OCI-LY7 (cell line): ENCODE measurements at regions not wholly inside any gene's neighbourhood (a gene's known extent, or its start where the extent isn't known, plus 50 kb on each side); places are given as distances from the start of the nearest gene placed in this dataset.

ENCODE experiments used
- BruUV-seq: library from RNA; stranded (reverse); fragments of 400-500 nt; replicated peaks from 2 replicates; lab custom pipeline; 2021; lab: Mats Ljungman, UMichigan
- CTCF ChIA-PET: fragments of 300-600 bp; sonication (Branson Sonifier 250); formaldehyde crosslinking; loops from one replicate; lab custom pipeline; 2022; ENCODE audit warnings: antibody characterized with exemption; ENCODE audit not compliant: unreplicated experiment; lab: Charles Lee
- POLR2A ChIA-PET: fragments of 300-600 bp; sonication (Branson Sonifier 250); formaldehyde crosslinking; loops from one replicate; lab custom pipeline; 2022; ENCODE audit warnings: antibody characterized with exemption; lab: Charles Lee
- DNase-seq: peaks from one replicate; pipeline ENCODE4 v3.0.0-alpha.2; 2015; ENCODE audit warnings: low spot score
- H2AFZ ChIP-seq: fragments of 200-600 bp; sonication (generic), shearing (Covaris generic); 2 replicates; pipeline ENCODE4 v1.6.1; 2014; ENCODE audit warnings: mild to moderate bottlenecking, antibody characterized with exemption, low read length, moderate library complexity
- H3K27ac ChIP-seq: fragments of 200-600 bp; sonication (generic); 2 replicates; pipeline ENCODE4 v1.5.1; 2014; ENCODE audit warnings: mixed run types, low read depth, mild to moderate bottlenecking, moderate library complexity, low read length, inconsistent platforms; ENCODE audit not compliant: poor library complexity, severe bottlenecking
- H3K36me3 ChIP-seq: fragments of 200-600 bp; sonication (generic); 2 replicates; pipeline ENCODE4 v1.6.1; 2014; ENCODE audit warnings: mild to moderate bottlenecking, antibody characterized with exemption, low read length, moderate library complexity, mixed read lengths; ENCODE audit not compliant: insufficient read depth
- H3K4me1 ChIP-seq: fragments of 200-600 bp; sonication (generic); 2 replicates; pipeline ENCODE4 v1.5.1; 2014; ENCODE audit warnings: mild to moderate bottlenecking, low read length; ENCODE audit not compliant: insufficient read depth, poor library complexity, severe bottlenecking
- H3K4me2 ChIP-seq: fragments of 200-600 bp; sonication (generic); 2 replicates; pipeline ENCODE4 v1.6.1; 2014; ENCODE audit warnings: mild to moderate bottlenecking, low read length
- H3K4me3 ChIP-seq: fragments of 200-600 bp; sonication (generic); 2 replicates; pipeline ENCODE4 v1.5.1; 2014; ENCODE audit warnings: mild to moderate bottlenecking, low read depth, low read length; ENCODE audit not compliant: poor library complexity, severe bottlenecking
- H3K79me2 ChIP-seq: fragments of 200-600 bp; sonication (generic); 2 replicates; pipeline ENCODE4 v1.6.1; 2016; ENCODE audit warnings: low read depth, mild to moderate bottlenecking, low read length, moderate library complexity, mixed read lengths; ENCODE audit not compliant: insufficient read depth
- H3K9me2 ChIP-seq: fragments of 200-600 bp; sonication (generic); 2 replicates; pipeline ENCODE4 v1.6.1; 2016; ENCODE audit warnings: mild to moderate bottlenecking, low read length, mixed read lengths; ENCODE audit not compliant: insufficient read depth
- H3K9me3 ChIP-seq: fragments of 200-600 bp; sonication (generic); 2 replicates; pipeline ENCODE4 v1.6.1; 2014; ENCODE audit warnings: mild to moderate bottlenecking, mixed run types, low read length, mixed read lengths
- H4K20me1 ChIP-seq: fragments of 200-600 bp; sonication (generic); 2 replicates; pipeline ENCODE4 v1.6.1; 2014; ENCODE audit warnings: mild to moderate bottlenecking, antibody characterized with exemption, low read length, moderate library complexity, mixed read lengths; ENCODE audit not compliant: insufficient read depth
- CTCF ChIP-seq: fragments of 200-600 bp; sonication (generic); conservative IDR thresholded peaks from 2 replicates; pipeline ENCODE4 v1.5.1; 2014; ENCODE audit warnings: mild to moderate bottlenecking, antibody characterized with exemption, low read length, moderate library complexity, mixed read lengths
- EZH2phosphoT487 ChIP-seq: fragments of 200-600 bp; sonication (generic); IDR thresholded peaks from 2 replicates; pipeline ENCODE4 v1.6.1; 2018; ENCODE audit warnings: low read depth, borderline replicate concordance, mild to moderate bottlenecking, mixed run types, antibody characterized with exemption, low read length, moderate library complexity, mixed read lengths
- intact Hi-C: fragments of 100-400 bp; cut with micrococcal nuclease; formaldehyde crosslinking; loops from one replicate; pipeline ENCODE4 v1.10.0; 2022; ENCODE audit not compliant: unreplicated experiment

- Histone ChIP-seq H4K20me1 (no peaks in the 10 kb centered on the region), H2AFZ (no peak overlapping the region), H3K4me3 (no peak overlapping the region), H3K36me3 (no peaks in the 10 kb centered on the region), H3K27ac (no peak overlapping the region), H3K9me3 (no peaks in the 10 kb centered on the region), H3K4me1 (no peaks in the 10 kb centered on the region), H3K9me2 (no peaks in the 10 kb centered on the region), H3K4me2 (no peak overlapping the region), H3K79me2 (no peaks in the 10 kb centered on the region)
- no TSS peak for BruUV-seq
- ChIA-PET CTCF (no interaction called here), POLR2A (interaction anchor here (0.7 kb wide), 1 partner anchor 357 kb away, joined by 3 read pairs; no protein-coding TSS in a partner anchor)
- no peak for DNase-seq
- TF ChIP-seq CTCF (no peak), EZH2phosphoT487 (no peak)
- intact Hi-C loops: no loop called here
Measured at GRCh38 chr10:129047600-129047999, 419.4 kb upstream of the MGMT start.

GRCh38 chr10:129048513-129048912, 418.5 kb upstream of the MGMT start:
- H3K4me2 ChIP-seq: no peak overlapping the region
- H3K4me3 ChIP-seq: no peak overlapping the region
- no peaks in the 10 kb centered on the region for H3K36me3 ChIP-seq
- H3K79me2 ChIP-seq: no peaks in the 10 kb centered on the region
- no peak for DNase-seq
- no peak overlapping the region for H3K27ac ChIP-seq
- no peaks in the 10 kb centered on the region for H3K9me3 ChIP-seq
- POLR2A ChIA-PET: no interaction called here
- no peaks in the 10 kb centered on the region for H3K4me1 ChIP-seq
- intact Hi-C loops: no loop called here
- no peaks in the 10 kb centered on the region for H3K9me2 ChIP-seq
- CTCF ChIA-PET: no interaction called here
- no peak overlapping the region for H2AFZ ChIP-seq
- H4K20me1 ChIP-seq: no peaks in the 10 kb centered on the region
- no TSS peak for BruUV-seq
- TF ChIP-seq EZH2phosphoT487 (no peak), CTCF (no peak)

GRCh38 chr10:129049501-129049900, 417.5 kb upstream of the MGMT start:
- intact Hi-C loops: no loop called here
- BruUV-seq: no TSS peak

More at GRCh38 chr10:129049501-129049900, 417.5 kb upstream of the MGMT start:
- Histone ChIP-seq H3K36me3 (no peaks in the 10 kb centered on the region), H3K4me1 (no peaks in the 10 kb centered on the region), H3K4me3 (no peak overlapping the region), H3K27ac (no peak overlapping the region), H3K9me2 (no peaks in the 10 kb centered on the region), H3K9me3 (no peaks in the 10 kb centered on the region), H2AFZ (no peak overlapping the region), H3K4me2 (no peak overlapping the region), H3K79me2 (no peaks in the 10 kb centered on the region), H4K20me1 (no peaks in the 10 kb centered on the region)
- no peak for DNase-seq
- TF ChIP-seq CTCF (no peak), EZH2phosphoT487 (no peak)
- CTCF ChIA-PET: no interaction called here
- POLR2A ChIA-PET: no interaction called here
